HG03342 (cell line): ENCODE measurements at regions not wholly inside any gene's neighbourhood (a gene's known extent, or its start where the extent isn't known, plus 50 kb on each side); places are given as distances from the start of the nearest gene placed in this dataset.
"Not testable (repeated sequence)": the region's sequence is repeated elsewhere in the genome, so short reads cannot be mapped to it uniquely, and the experiment has no call there.

ENCODE experiments used
- ATAC-seq: cut with Tn5 transposase; IDR thresholded peaks from one replicate; pipeline ENCODE4 v1.9.1; 2021; ENCODE audit warnings: mild to moderate bottlenecking, moderate library complexity; ENCODE audit not compliant: unreplicated experiment

DNA sequence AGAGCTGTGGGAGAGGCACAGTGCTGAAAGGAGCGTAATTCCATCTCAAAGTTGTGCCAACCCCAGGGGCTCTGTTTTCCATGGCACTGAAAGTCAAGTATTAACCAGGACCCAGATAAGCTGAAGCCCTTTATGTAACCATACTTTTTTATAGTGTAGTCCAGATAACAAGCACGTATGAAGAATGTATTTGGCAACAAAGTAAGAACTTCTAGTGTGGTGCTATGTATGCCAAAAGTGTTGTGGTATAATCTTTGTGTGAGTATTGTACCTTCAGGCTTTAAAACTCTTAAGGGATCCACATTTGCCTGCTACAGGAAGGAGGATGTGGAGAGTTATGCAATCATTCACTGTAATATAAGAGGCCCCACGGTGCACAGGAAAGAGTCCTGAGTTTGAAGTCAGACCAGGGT, 129.4 kb downstream of the IBTK start:
- no peak for ATAC-seq

DNA sequence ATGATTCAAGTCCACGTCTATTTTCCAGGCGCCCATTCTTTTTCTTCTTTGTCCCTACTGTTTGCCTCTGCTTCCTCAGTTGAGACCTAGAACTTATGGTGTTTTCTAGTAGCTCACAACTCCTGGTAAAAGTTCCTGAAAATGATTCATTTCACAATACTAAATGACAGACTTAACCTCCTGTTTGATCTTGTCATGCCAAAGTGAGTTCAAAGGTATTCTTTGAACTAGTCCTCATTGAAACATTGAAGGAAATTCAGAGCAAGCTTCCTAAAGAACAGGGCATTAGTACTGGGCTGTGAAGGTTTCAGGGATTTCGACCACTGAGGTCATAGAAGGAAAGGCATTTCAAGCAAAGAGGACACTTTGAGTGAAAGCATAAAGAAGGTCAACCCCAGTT, 132.8 kb downstream of the IBTK start:
- no peak for ATAC-seq

DNA sequence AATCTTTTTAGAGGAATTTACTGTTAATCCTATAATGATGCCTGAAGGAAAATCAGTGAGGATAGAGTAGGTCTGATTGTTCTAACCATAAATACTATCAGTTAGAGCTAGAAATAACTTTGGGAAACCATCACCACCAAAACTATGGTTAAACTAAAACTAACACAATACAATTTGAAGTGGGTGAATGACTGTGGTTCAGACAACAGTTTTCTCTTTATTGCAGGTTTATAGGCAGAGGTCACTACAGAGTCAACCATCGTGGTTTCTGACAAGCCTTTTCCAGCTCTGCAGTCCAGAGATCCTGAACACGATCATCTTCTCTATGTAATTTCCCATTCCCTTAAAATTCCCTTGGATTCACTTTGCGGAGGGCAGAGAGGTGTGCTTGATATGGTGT, 134.3 kb downstream of the IBTK start:
- ATAC-seq = no peak

DNA sequence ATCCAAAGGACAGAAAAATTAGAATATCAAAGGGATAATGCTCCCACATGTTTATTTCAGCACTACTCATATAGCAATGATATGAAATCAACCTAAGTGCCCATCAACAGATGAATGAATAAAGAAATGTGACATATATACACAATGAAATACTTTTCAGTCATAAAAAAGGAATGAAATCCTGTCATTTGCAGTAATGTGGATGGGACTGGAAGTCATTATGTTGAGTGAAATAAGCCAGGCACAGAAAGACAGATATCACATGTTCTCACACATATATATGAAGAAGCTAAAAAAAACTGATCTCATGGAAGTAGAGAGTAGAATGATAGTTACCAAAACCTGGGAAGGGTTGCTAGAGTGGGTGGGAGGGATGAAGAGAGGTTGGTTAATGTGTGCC, 135.7 kb downstream of the IBTK start:
- no peak for ATAC-seq

DNA sequence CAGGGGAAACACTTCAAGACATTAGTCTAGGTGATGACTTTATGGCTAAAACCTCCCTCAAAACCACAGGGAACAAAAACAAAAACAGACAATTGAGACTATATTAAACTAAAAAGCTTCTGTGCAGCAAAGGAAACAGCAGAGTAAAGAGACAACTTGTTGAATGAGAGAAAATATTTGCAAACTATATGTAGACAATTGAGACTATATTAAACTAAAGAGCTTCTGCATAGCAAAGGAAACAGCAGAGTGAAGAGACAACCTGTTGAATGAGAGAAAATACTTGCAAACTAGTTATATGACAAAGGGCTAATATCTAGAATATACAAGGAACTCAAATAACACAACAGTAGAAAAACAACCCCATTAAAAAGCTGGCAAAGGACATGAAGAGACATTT, 136.4 kb downstream of the IBTK start:
- no peak for ATAC-seq

DNA sequence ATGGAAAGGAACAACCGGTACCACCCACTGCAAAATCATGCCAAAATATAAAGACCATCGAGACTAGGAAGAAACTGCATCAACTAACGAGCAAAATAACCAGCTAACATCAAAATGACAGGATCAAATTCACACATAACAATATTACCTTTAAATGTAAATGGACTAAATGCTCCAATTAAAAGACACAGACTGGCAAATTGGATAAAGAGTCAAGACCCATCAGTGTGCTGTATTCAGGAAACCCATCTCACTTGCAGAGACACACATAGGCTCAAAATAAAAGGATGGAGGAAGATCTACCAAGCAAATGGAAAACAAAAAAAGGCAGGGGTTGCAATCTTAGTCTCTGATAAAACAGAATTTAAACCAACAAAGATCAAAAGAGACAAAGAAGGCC, 144.4 kb downstream of the IBTK start:
- not testable (repeated sequence) for ATAC-seq

DNA sequence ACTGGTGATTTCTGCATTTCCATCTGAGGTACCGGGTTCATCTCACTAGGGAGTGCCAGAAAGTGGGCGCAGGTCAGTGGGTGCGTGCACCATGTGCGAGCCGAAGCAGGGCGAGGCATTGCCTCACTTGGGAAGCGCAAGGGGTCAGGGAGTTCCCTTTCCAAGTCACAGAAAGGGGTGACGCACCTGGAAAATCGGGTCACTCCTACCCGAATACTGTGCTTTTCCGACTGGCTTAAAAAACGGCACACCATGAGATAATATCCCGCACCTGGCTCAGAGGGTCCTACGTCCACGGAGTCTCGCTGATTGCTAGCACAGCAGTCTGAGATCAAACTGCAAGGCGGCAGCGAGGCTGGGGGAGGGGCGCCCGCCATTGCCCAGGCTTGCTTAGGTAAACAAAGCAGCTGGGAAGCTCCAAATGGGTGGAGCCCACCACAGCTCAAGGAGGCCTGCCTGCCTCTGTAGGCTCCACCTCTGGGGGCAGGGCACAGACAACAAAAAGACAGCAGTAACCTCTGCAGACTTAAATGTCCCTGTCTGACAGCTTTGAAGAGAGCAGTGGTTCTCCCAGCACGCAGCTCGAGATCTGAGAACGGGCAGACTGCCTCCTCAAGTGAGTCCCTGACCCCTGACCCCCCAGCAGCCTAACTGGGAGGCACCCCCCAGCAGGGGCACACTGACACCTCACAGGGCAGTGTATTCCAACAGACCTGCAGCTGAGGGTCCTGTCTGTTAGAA, 146.0 kb downstream of the IBTK start:
- not testable (repeated sequence) for ATAC-seq

DNA sequence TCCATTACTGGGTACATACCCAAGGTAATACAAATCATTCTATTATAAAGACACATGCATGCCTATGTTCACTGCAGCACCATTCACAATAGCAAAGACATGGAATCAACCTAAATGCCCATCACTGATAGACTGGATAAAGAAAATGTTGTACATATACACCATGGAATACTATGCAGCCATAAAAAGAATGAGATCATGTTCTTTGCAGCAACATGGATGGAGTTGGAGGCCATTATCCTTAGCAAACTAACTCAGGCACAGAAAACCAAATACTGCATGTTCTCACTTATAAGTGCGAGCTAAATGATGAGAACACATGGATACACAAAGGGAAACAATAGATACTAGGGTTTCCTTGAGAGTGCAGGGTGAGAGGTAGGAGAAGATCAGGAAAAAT, 146.8 kb downstream of the IBTK start:
- ATAC-seq = not testable (repeated sequence)

DNA sequence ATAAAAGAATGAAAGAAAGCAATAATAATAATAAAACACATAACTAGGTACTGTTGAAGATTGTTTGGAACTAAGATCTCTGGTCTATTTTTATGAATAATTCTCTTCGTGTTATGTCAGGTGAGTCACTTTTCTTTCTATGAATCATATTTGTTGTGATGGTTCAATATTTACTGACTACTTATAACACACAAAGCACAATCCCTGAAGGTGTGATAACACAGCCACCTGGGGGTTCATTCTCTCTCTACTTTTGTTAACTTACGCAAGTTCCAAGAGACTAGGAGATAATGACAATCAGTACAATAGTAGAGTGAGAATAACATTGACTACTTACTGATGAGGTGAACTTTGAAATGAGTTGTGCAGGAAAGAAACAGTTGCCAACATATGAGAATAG, 149.9 kb downstream of the IBTK start:
- no peak for ATAC-seq

DNA sequence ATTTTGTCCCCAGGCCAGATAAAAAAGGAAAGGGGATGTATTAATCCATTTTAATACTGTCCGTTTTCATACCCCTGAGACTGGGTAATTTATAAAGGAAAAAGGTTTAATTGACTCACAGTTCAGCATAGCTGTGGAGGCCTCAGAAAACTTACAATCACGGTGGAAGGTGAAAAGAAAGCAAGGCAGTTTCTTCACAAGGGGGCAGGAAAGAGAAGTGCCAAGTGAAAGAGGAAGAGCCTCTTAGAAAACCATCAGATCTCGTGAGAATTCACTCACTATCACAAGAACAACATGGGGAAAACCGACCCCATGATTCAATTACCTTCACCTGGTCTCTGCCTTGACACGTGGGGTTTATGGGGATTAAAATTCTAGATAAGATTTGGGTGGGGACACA, 152.5 kb downstream of the IBTK start:
- ATAC-seq = no peak

DNA sequence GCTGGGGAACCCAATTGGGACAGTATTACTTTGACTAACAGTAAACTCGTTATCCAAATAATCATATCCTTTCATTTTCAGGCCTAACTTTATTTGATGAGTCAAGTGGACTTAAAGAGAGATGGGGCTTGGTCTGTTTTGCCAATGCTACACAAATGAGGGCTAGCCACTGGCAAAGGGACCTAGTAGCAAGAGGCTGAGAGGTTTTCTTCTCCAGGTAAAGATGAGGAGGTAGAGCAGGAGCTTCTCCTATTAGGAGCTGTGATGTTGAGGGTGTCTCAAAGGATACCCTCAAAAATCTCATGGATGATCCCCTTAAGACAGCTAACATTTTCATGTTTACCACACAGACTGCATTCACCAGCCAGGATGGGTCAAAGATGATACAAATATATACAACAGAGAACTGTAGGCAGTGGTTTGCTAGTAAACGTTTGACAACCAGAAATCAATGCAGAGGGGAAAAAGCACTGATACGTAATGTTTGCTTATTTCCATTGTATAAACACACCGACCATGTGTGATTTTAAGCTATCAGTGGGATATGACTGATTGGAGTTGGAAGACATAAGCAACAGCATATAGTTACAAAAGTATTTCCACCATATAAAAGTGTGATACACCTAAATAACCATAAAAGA, 153.3 kb downstream of the IBTK start:
- ATAC-seq = no peak

DNA sequence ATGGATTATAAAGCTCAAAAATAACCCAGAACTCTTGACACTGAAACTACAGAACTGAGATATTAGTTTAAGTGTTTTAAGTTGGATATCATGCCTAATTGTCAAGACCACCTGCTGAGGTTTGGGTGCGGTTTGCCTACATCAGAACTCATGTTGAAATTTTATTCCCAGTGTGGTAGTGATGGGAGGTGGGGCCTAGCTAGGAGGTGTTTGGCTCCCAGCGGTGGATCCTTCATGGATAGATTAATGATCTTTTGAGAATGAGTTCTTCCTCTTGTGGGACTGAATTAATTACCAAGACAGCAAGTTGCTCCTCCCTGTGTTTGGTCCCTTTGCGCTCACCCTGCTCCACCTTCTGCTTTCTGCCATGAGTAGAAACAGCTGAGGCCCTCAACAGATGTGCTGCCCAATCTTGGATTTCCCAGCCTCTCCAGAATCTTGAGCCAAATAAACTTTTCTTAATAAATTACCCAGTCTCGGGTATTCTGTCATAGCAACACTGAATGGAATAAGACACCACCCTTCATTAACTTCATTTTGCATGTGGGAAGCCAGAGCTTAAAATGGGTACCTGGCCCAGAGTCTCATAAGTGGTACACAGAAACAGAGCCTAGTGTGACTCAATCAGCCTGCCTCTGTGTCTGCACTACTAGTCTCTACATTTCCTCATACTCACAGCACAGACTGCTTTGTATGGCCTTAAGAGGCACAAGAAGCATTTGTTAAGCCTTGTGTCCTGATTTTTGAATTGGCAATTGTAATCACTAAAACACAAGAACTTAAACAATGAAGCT, 158.4 kb downstream of the IBTK start:
- ATAC-seq = no peak

DNA sequence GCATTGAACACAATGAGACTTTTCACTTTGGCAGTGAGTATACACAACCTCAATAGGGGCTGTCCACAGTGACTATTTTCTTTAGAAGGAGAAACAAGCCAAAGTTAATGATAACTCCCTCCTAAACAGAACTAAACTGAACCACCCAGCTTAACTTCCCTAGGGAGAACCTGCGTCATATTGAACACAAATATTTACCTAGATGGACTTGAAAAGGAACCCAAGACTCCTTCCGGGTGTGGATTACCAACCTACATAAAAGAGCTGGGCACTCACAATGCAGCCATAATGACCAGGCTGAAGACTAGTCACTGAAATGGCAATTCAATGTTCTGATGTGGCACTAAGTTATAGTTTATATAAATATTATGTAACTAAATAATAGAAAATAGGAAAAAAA, 160.6 kb downstream of the IBTK start:
- no peak for ATAC-seq

DNA sequence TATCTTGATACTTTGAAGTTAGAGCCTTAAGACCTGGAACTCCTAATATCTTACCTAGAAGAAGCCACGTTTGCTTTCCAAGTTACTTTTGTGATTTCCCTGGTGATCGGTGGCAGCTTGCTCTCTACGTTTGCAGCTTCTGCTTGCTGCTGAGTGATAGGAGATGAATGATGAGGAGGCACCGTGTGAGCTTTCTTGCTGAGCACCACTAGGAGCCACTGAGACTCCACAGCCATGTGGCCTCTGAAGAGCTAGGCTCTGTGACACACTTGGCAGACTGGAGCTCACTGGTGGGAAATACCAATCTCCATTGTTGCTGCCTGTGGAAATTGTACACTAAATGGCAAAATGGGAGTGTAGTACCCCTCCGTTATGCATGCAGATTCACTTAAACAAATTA, 161.8 kb downstream of the IBTK start:
- no peak for ATAC-seq

DNA sequence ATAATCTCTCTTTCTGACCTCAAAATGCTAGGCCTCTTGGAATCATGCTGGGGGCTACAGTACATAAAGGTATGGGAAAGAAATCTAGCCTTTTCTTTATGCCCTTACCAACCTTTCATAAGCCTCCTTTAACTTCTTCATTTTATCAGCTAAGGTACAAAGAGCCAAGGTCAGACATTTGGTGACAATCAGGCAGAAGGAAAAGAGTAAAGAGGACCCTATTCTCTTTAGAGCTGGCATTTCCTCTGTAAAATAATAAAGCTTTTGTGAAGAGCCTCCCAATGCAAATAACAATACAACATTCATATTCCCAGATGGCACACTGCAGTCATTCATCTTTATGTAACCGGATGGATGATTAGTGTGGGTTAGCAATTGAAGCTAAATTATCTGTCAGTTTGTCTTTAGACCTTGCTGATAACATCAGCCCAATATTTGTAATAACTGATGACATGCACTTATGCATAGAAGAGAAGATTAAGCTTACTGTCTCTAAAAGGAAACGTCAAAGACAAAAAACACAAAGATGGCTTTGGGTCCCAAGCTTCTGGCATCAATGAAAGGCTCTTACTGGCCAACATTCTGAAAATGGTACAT, 163.1 kb downstream of the IBTK start:
- no peak for ATAC-seq

DNA sequence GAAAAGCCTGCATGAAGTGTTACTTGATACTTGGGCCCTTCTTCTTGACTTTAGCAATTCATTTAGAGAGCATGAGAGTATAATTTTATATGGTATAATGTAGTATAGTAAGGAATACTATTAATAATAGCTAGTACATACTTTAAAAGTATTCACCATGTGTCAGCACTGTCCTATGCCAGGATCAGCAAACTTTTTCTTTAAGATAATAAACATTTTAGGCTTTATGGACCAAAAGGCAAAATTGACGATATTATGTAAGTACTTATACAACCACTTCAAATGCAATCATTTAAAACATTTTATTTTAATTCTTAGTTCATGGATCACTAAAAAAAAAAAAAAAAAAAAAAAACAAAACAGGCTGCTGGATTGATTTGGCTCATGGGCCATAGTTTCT, 163.9 kb downstream of the IBTK start:
- ATAC-seq = no peak

DNA sequence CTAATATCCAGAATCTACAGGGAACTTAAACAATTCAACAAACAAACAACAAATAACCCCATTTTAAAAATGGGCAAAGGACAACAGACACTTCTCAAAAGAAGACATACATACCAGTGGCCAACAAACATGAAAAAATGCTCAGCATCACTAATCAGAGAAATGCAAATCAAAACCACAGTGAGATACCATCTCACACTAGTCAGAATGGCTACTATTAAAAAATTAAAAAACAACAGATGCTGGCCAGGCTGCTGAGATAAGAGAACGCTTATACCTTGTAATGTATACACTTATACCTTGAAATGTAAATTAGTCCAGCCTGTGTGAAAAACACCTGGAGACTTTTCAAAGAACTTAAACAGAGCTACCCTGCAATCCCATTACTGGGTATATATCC, 166.8 kb downstream of the IBTK start:
- no peak for ATAC-seq

DNA sequence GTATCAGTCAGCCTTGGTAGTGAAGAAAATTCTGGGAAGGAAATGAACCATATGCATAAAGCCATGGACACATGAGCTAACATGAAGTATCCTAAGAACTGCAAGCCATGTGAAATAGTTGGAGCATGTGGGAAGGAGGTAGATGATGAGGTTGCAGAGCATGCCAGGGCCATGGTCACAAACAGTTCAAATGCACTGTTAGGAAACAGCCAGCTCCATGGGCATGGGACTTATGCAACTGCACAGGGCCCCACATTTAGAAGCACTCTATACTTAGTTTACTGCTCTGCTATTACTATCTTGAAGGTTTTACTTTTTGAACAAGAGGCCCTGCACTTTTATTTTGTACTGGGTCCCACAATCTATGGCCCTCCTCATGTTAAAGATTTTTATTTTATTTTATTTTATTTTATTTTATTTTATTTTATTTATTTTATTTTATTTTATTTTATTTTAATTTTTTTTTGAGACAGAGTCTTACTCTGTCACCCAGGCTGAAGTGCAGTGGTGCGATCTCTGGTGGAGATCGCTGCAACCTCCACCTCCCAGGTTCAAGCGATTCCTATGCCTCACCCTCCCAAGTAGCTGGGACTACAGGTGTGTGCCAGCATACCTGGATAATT, 169.1 kb downstream of the IBTK start:
- no peak for ATAC-seq

DNA sequence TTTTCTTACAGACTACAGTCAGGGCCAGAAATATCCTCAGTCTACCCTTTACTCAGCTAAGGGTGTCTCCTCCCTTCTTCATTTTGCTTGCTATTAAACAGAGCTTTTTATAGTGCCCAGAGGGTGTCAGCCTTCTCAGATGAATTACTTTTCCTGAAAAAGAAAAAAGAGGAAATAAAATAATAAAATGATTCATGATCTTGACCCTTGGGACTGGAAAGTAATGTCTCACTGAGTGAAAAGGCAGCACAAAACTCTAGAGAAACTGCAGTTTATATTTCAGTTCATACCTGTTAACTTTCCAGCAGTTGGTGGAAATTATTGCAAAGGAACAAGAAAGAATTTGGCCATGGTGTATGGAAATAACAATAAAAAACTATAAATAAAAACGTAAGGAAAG, 170.6 kb downstream of the IBTK start:
- ATAC-seq = no peak

DNA sequence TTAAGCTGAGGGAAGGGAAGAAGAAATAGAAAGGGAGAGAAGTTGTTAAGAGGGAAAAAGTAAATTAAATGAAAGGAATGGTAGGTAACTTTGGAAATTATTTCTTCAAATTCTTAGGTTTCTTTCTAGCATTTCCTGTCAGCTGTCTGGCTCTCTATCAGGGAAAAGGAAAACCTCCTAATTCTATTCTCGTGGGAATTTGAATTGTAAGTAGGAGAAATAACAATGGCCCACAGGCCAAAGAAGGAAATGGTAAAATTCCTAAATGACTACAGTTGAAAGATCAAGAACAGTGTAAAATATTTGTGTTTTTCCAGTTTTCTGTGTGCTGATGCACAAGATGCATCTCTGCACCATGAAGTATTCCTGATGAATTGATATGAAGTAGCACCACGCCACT, 173.0 kb downstream of the IBTK start:
- ATAC-seq = no peak

DNA sequence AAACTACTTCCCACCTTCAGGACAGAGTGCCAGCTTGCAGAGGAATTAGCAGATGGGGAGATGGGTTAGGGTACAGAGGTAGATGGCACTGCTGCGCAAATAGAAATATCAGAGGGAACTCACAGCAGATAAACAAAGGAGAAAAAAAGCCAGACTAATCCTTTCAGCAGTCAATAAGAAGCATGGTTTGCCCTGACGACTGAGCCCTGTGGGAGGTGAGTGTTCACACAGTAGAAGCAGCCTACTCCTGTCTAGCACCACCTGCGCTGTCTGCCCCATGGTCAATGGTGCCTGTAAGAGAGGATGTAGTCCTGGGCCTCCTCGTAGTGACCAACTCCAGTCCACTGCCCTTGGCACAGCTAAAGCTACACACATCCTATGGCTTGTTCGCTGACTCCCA, 174.1 kb downstream of the IBTK start:
- ATAC-seq = no peak
